NCI-H1048 (cell line): ENCODE measurements at regions not wholly inside any gene's neighbourhood (a gene's known extent, or its start where the extent isn't known, plus 50 kb on each side); places are given as distances from the start of the nearest gene placed in this dataset.

ENCODE experiments used
- DNase-seq: peaks from one replicate; lab custom pipeline; 2025; lab: John Stamatoyannopoulos, UW

- DNase-seq, result no peak
Observed at GRCh38 chr6:156517088-156517487, 260.1 kb upstream of the ARID1B start.

- no peak for DNase-seq
Observed at GRCh38 chr6:156515242-156515641, 261.9 kb upstream of the ARID1B start.

DNA sequence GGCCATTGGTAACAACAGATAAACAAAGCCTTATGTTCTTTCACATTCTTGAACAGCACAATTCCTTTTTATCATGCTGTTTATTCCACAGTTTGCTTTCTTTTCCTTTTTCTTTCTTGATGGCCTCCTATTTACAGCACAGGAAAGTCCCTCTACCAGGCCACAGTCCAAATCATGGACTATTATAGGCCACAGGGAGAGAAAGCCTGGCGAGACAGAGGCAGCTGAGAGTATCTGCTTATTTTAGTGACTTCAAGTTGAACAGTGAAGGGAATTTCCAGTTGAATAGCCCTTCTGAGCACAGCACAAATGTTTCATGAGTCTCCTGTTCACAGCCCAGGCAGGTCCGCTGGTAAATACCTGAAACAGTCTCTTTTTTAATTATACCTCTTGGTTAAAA lies 263.7 kb upstream of the ARID1B start:
- no peak for DNase-seq

DNA sequence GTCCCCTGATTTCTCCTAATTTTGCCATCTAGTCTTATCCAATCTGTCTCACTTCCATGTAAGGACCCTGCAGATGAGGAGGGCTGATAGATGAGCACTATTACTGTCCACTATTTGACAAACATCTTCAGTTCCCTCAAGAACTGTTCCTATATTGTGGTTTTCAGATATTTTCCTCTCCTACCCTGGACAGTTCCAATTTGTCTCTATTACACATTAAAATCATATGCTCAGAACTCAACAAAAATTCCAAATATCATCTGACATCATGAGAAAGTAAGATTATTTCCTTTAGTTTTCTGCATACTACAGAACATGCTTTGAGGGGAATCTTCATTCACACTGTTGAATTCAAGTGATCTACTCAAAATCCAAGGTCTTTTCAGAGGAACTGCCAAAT lies 265.6 kb upstream of the ARID1B start:
- DNase-seq, result no peak

DNA sequence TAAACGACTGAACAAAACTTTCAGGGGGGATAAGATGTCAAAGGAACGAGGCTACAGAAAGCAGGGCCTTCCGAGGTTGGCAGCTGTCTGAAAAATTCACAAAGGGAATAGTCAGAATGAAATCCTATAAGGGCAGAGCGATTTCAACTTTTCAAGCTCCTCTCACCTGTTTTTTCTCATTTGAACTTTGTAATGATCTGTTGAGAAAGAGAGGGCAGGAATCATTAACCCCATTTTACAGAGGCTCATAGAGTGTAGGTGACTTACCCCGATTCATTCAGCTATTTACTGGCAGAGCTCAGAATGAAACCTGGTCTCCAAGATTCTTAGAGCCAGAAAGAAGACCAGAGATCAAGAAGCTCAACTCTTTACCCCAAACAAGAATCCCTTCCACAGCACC lies 266.1 kb upstream of the ARID1B start:
- no peak for DNase-seq

DNA sequence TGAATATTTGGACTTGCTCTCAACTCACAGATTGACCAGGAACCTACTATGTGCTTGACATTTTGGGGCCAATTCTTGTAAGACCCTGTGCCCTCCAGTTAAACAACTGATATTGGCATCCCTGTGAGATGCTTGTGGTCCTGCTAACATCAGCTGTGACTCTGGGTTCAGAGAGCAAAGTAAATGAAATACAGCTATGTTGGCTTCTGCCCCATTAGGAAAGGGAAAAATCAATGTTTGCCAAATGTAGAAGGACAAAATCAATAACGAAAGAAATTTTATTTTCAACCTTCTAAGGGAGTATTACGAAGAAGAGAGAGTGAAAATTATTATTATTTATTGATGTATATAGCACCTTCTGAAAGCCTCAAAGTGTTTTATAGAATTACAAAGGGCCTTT lies 266.9 kb upstream of the ARID1B start:
- no peak for DNase-seq

DNA sequence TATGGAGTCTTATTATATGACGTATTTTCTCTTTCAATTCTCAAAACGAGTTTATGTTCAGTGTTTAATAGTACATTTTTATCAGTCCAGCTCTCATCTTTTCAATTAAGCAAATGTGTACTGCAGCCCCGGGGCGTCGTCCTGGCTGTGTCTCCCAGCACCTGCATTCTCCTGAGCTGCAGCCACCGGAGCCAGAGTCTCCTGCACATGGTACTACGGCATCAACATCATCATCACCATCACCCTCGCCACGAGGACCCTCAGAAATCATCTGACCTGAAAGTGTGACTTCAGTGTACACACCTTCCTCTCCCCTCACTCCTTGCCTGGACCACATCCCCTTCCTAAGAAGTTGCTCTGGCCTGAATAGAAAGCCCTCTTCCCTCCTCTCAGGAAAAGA lies 267.7 kb upstream of the ARID1B start:
- no peak for DNase-seq

DNA sequence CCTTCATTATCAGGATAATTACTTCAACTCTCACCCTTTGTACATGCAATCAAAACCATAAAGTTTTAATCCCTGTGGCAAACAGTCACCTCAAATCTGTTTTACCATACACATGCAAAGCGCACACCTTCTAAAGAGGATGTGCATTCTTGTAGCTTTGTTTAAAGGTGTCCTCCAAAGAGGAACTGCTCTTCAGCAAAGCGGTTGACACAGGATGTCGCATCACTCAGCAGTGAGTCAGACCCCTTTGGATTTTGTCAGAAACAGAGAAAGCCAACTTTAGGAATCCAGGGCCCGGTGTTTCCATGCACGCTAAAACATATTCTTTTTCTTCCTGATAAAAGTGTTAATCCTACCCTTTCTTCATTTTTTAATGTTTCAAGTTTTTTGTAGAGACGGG lies 268.3 kb upstream of the ARID1B start:
- DNase-seq, result no peak

DNA sequence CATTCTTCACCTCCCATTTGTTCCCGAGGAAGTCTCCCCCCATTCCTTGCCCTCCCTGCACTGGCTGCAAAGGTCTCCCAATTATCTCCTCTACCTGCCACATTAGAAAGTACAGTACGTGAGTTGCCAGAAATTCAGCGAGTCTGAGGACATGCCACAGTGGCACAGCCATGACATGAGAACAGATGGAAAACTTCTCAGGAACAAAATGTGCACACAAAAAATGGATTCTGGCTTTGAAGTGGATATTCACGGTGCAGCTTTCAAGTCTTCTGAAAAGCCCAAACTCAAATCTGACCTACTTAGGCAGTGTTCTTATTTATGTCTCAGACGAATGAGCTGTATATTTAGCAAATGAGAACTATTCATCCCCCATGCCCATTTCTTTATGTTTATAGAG lies 269.1 kb upstream of the ARID1B start:
- DNase-seq, result no peak

DNA sequence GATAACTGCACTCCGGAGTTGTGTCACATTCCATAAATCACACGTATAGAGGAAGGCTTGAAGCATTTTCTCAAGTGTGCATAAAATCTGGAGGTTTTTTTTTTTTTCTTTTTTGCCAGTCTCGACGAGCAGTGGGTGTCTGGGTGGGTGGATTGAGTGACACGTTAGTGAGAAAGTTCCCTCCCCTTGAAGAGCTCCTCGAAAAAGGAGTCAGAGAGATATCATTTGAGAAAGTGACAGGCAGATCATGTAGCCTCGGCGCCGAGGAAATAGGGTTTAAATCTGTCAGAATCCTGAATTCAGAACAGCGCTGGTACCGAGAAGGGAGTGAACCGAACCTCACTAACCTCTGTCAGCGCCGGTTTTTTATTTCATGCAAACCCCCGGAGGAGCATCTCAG lies 269.5 kb upstream of the ARID1B start:
- DNase-seq, result no peak

DNA sequence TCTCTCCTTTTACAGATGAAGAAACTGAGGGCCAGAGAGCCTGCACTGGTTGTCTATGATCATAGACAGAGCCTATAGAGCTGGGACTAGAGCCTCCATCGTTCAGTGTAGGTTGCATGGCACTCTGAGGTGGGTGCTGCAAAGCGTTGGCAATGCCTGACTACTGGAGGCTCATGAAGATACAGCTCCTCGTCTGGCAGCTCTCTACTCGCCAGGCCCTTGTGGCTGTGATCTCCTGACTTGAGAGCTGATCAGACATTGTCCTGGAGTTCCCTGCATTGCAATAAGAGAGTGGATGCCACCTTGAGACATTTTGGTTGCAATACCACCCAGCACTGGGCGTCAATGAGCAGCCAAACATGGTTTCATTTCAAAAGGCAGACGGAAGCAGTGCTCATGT lies 270.1 kb upstream of the ARID1B start:
- DNase-seq, result no peak

- DNase-seq, result no peak
Observed at GRCh38 chr6:156502969-156503504, 274.1 kb upstream of the ARID1B start.

DNA sequence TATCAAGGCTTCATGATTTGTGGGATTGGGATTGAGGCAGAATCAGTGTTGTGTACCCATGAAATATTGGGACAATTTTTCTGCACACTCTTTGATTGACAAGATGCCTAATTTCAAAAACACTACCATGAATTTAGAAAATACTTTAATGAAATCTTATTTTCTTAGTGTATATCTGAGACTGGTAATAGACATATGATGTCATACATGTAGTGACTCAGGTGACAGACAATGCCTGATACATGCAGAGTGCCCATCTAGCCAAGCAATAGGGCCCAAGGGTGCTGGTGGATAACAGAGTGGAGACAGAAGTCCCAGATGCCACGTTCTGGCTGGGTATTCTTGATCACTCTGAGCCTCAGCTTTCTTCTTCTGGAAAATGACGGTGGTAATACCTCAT lies 279.6 kb upstream of the ARID1B start:
- DNase-seq, result no peak

GRCh38 chr6:156487877-156488276 lies 289.3 kb upstream of the ARID1B start:
- DNase-seq, result no peak

- DNase-seq, result no peak
Observed at GRCh38 chr6:156485150-156485549, 292.0 kb upstream of the ARID1B start.

- DNase-seq, result no peak
Observed at GRCh38 chr6:156474507-156475120, 302.6 kb upstream of the ARID1B start.

DNA sequence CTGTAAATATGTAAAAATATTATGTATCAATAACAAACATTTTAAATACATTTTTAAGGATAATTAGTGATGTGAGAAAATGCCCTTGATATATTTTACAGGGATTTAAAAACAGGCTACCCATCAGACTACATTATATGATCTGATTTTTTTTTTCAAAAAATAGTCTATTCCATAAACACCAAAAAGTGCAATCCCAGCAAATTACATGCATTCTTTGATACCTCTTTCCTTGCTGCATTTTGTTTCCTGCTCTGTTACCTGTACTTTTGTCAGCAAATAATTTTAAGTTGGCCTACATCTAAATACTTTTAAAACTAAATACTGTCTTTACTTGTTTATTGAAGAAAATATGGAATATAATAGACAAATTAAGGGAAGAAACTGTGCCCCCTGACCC lies 306.2 kb upstream of the ARID1B start:
- DNase-seq, result no peak

- DNase-seq, result no peak
Observed at GRCh38 chr6:156464100-156464878, 312.9 kb upstream of the ARID1B start.

- no peak for DNase-seq
Observed at GRCh38 chr6:156461647-156462046, 315.5 kb upstream of the ARID1B start.

DNA sequence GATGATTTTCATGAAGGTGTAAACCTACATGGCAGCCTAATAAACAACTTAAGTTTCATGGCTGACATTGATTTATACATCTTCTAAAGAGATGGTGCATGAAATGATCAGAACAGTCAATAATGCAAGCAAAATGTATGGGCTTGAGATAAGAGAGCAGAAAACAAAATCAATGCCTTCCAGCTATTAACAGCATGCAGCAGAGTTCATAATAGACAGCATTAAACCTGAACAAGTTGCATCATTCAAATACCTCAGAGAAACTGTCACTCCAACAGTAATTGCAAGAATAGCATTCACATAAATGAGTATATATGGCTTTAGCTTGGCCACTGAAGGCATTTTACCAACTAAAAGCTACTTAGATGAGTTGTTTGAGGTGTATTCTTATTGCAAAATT lies 319.6 kb upstream of the ARID1B start:
- no peak for DNase-seq

- DNase-seq, result no peak
Observed at GRCh38 chr6:156455847-156456246, 321.3 kb upstream of the ARID1B start.

GRCh38 chr6:156454867-156455266 lies 322.3 kb upstream of the ARID1B start:
- DNase-seq, result no peak

GRCh38 chr6:156451726-156452125 lies 325.5 kb upstream of the ARID1B start:
- no peak for DNase-seq

GRCh38 chr6:156451088-156451487 lies 326.1 kb upstream of the ARID1B start:
- no peak for DNase-seq
